HG02870 (cell line): ENCODE measurements at regions not wholly inside any gene's neighbourhood (a gene's known extent, or its start where the extent isn't known, plus 50 kb on each side); places are given as distances from the start of the nearest gene placed in this dataset.

Experiments
- ATAC-seq: cut with Tn5 transposase; IDR thresholded peaks from one replicate; pipeline ENCODE4 v1.9.1; 2021; ENCODE audit warnings: mild to moderate bottlenecking, moderate library complexity; ENCODE audit not compliant: unreplicated experiment

- no peak for ATAC-seq
Observed at GRCh38 chr10:44476409-44477045, 91.6 kb upstream of the CXCL12 start.

- ATAC-seq = no peak
Observed at GRCh38 chr10:44477046-44477425, 92.1 kb upstream of the CXCL12 start.

- ATAC-seq = no peak
Observed at GRCh38 chr10:44478040-44478439, 93.1 kb upstream of the CXCL12 start.

GRCh38 chr10:44478876-44479705 is 94.2 kb upstream of the CXCL12 start:
- no peak for ATAC-seq

- no peak for ATAC-seq
Observed at GRCh38 chr10:44492678-44493077, 107.8 kb upstream of the CXCL12 start.

- no peak for ATAC-seq
Observed at GRCh38 chr10:44498222-44498621, 113.3 kb upstream of the CXCL12 start.

- no peak for ATAC-seq
Observed at GRCh38 chr10:44500451-44500850, 115.6 kb upstream of the CXCL12 start.

GRCh38 chr10:44506386-44506785 is 121.5 kb upstream of the CXCL12 start:
- no peak for ATAC-seq

- ATAC-seq = no peak
Observed at GRCh38 chr10:44510379-44511115, 125.7 kb upstream of the CXCL12 start.

- ATAC-seq = no peak
Observed at GRCh38 chr10:44511166-44511565, 126.3 kb upstream of the CXCL12 start.

GRCh38 chr10:44511601-44512000 is 126.7 kb upstream of the CXCL12 start:
- no peak for ATAC-seq

GRCh38 chr10:44512431-44513022 is 127.6 kb upstream of the CXCL12 start:
- no peak for ATAC-seq

GRCh38 chr10:44513591-44513990 is 128.7 kb upstream of the CXCL12 start:
- ATAC-seq = no peak

GRCh38 chr10:44516891-44517290 is 132.0 kb upstream of the CXCL12 start:
- no peak for ATAC-seq

- ATAC-seq = no peak
Observed at GRCh38 chr10:44517635-44518034, 132.7 kb upstream of the CXCL12 start.

GRCh38 chr10:44519361-44519760 is 134.5 kb upstream of the CXCL12 start:
- ATAC-seq = no peak

GRCh38 chr10:44520651-44521050 is 135.8 kb upstream of the CXCL12 start:
- no peak for ATAC-seq

GRCh38 chr10:44539178-44539577 is 154.3 kb upstream of the CXCL12 start:
- ATAC-seq = no peak

- no peak for ATAC-seq
Observed at GRCh38 chr10:44552726-44553125, 167.8 kb upstream of the CXCL12 start.

- no peak for ATAC-seq
Observed at GRCh38 chr10:44557596-44558191, 172.8 kb upstream of the CXCL12 start.

GRCh38 chr10:44558521-44558920 is 173.6 kb upstream of the CXCL12 start:
- ATAC-seq = no peak
